ENCODE measurements at regions not wholly inside any gene's neighbourhood (a gene's known extent, or its start where the extent isn't known, plus 50 kb on each side); places are given as distances from the start of the nearest gene placed in this dataset.
A peak's percentile ranks its signal among the peaks of the same experiment; 100 is the strongest.

DNA sequence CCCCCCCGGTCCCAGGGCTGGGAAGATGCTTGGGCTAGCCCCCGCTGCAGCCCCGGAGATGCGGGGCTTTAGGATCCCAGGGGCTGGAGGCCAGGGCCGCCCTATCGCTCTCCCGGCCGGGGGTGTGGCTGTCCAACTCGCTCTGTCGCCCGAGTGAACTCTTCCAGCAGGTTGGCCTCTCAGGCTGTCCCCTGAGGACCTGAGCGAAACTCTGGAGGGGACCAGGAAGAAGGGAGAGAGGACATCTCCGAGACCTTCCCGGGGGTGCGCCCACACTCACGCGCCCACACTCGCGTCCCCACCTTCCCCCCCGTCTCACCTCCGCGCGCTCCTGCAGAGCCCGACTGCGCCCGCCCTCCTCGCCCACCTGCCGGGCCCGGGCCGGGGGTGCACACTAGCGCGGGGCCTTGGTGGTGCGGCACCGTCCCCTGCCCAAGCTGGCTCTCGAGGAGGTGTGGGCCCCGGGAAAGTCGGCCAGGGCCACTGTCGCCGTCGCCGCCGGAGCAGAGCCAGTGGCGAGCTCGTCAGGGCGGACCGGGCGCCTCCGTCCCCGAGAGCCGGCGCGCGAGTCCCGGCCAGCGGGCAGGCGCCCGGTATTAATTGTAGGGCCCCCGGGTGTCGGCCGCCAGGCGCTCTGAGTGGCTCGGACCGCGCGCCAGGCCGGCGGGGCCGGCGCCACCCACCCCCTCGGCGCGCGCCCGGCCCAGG, 101.7 kb upstream of the SVIL start:
- TF ChIP-seq, protein P1, sequence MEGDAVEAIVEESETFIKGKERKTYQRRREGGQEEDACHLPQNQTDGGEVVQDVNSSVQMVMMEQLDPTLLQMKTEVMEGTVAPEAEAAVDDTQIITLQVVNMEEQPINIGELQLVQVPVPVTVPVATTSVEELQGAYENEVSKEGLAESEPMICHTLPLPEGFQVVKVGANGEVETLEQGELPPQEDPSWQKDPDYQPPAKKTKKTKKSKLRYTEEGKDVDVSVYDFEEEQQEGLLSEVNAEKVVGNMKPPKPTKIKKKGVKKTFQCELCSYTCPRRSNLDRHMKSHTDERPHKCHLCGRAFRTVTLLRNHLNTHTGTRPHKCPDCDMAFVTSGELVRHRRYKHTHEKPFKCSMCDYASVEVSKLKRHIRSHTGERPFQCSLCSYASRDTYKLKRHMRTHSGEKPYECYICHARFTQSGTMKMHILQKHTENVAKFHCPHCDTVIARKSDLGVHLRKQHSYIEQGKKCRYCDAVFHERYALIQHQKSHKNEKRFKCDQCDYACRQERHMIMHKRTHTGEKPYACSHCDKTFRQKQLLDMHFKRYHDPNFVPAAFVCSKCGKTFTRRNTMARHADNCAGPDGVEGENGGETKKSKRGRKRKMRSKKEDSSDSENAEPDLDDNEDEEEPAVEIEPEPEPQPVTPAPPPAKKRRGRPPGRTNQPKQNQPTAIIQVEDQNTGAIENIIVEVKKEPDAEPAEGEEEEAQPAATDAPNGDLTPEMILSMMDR (IDR thresholded peaks at IDR 0.05), result peak in 2 of 6 experiments; percentile 15 to 31
- TF ChIP-seq POLR2A (IDR thresholded peaks at IDR 0.05), result peak; percentile 59 to 63

All from adrenal gland (tissue), 5 donors.